ENCODE measurements at regions not wholly inside any gene's neighbourhood (a gene's known extent, or its start where the extent isn't known, plus 50 kb on each side); places are given as distances from the start of the nearest gene placed in this dataset.

GRCh38 chr7:32239764-32240163 is 169.6 kb upstream of the PDE1C start:
- POLR2A ChIA-PET: no interaction called here
- in situ Hi-C loops (cut with MboI): no loop called here
- H3K4me2 ChIP-seq (ENCODE audit: control insufficient read depth, insufficient read depth): no peak overlapping the region

GRCh38 chr7:32228601-32229000 is 158.4 kb upstream of the PDE1C start:
- BruUV-seq (replicated peaks): no TSS peak
- Histone ChIP-seq H3K9me3 (replicated peaks; ENCODE audit: control insufficient read depth, insufficient read depth, low read length) (no peaks in the 10 kb centered on the region; the same call in 2 of the 3 replicates), H3K36me3 (ENCODE audit: control insufficient read depth in 2 of 2, insufficient read depth in 2 of 2, low read length in 1 of 2) (no peaks in the 10 kb centered on the region), H3K27me3 (replicated peaks in 1 of 2; ENCODE audit: control insufficient read depth in 2 of 2, insufficient read depth in 2 of 2, low read length in 1 of 2) (no peaks in the 10 kb centered on the region), H3K9ac (ENCODE audit: control insufficient read depth, insufficient read depth, low read length) (no peak overlapping the region), H3K4me1 (ENCODE audit: control insufficient read depth, insufficient read depth, low read length) (no peaks in the 10 kb centered on the region), H4K20me1 (ENCODE audit: control insufficient read depth, insufficient read depth) (no peaks in the 10 kb centered on the region), H3K4me2 (ENCODE audit: control insufficient read depth, insufficient read depth) (no peak overlapping the region), H2AFZ (ENCODE audit: control insufficient read depth, low read depth, low read length) (no peak overlapping the region), H3K79me2 (ENCODE audit: control insufficient read depth, insufficient read depth, low read length) (no peaks in the 10 kb centered on the region), H3K4me3 (no peak overlapping the region), H3K27ac (ENCODE audit: control insufficient read depth, insufficient read depth) (no peak overlapping the region)
- 51% methylated on average over 2 of the region's 2 CpGs for WGBS (ENCODE audit: insufficient coverage, insufficient replicate concordance, low lambda C conversion rate, missing lambda C conversion rate)
- ChIA-PET SMC1A (ENCODE audit: uncharacterized antibody, unreplicated experiment) (no interaction called here), RAD21 (ENCODE audit: unreplicated experiment) (no interaction called here), POLR2A (no interaction called here), CTCF (no interaction called here)
- FAIRE-seq (no peak), DNase-seq (ENCODE audit: low read depth, low spot score) (no peak), ATAC-seq (no peak)
- in situ Hi-C loops (cut with MboI) (no loop called here), intact Hi-C loops (cut with micrococcal nuclease; ENCODE audit: unreplicated experiment) (no loop called here)
- TF ChIP-seq RAD21 (IDR thresholded peaks at IDR 0.05; ENCODE audit: insufficient read depth, low read depth, low read length): no peak
- no peak for TF ChIP-seq MEF2A (IDR thresholded peaks at IDR 0.05; ENCODE audit: insufficient read depth, low read depth, low read length)
- no peak for TF ChIP-seq SMARCA5 (IDR thresholded peaks at IDR 0.05)
- no peak for TF ChIP-seq PKNOX1 (IDR thresholded peaks at IDR 0.05)
- no peak for TF ChIP-seq KLF5 (IDR thresholded peaks at IDR 0.05; ENCODE audit: partially characterized antibody)
- TF ChIP-seq ZZZ3 (IDR thresholded peaks at IDR 0.05; ENCODE audit: control insufficient read depth, insufficient read length, low read depth): no peak
- no peak for TF ChIP-seq PRDM15 (CRISPR knock-in tag; IDR thresholded peaks at IDR 0.05)
- TF ChIP-seq ZNF622 (IDR thresholded peaks at IDR 0.05): no peak

More at GRCh38 chr7:32239764-32240163, 169.6 kb upstream of the PDE1C start:
- RAD21 ChIA-PET (ENCODE audit: unreplicated experiment): no interaction called here
- BruUV-seq (replicated peaks): no TSS peak
- Histone ChIP-seq H4K20me1 (ENCODE audit: control insufficient read depth, insufficient read depth) (no peaks in the 10 kb centered on the region), H3K9me3 (replicated peaks; ENCODE audit: control insufficient read depth, insufficient read depth, low read length) (no peaks in the 10 kb centered on the region), H3K27me3 (replicated peaks in 1 of 2; ENCODE audit: control insufficient read depth in 2 of 2, insufficient read depth in 2 of 2, low read length in 1 of 2) (no peaks in the 10 kb centered on the region), H3K36me3 (ENCODE audit: control insufficient read depth in 2 of 2, insufficient read depth in 2 of 2, low read length in 1 of 2) (no peaks in the 10 kb centered on the region), H3K4me3 (no peak overlapping the region), H3K9ac (ENCODE audit: control insufficient read depth, insufficient read depth, low read length) (no peak overlapping the region), H3K4me1 (ENCODE audit: control insufficient read depth, insufficient read depth, low read length) (no peaks in the 10 kb centered on the region), H3K27ac (ENCODE audit: control insufficient read depth, insufficient read depth) (no peak overlapping the region), H3K79me2 (ENCODE audit: control insufficient read depth, insufficient read depth, low read length) (no peaks in the 10 kb centered on the region), H2AFZ (ENCODE audit: control insufficient read depth, low read depth, low read length) (no peak overlapping the region)
- no peak for TF ChIP-seq NRF1 (conservative IDR thresholded peaks at IDR 0.05; ENCODE audit: low read depth, low read length)
- TF ChIP-seq MLLT1 (IDR thresholded peaks at IDR 0.05): no peak
- FAIRE-seq (no peak), DNase-seq (ENCODE audit: low read depth, low spot score) (no peak), ATAC-seq (no peak)
- intact Hi-C loops (cut with micrococcal nuclease; ENCODE audit: unreplicated experiment): no loop called here
- SMC1A ChIA-PET (ENCODE audit: uncharacterized antibody, unreplicated experiment): interaction anchor here (0.8 to 1.1 kb wide), 2 partner anchors 11 to 29 kb away, joined by 3 read pairs; no protein-coding TSS in a partner anchor
- CTCF ChIA-PET: interaction anchor here (1.4 to 1.6 kb wide), 2 partner anchors 30 to 32 kb away, joined by 3 to 6 read pairs; no protein-coding TSS in a partner anchor
- WGBS (ENCODE audit: insufficient coverage, insufficient replicate concordance, low lambda C conversion rate, missing lambda C conversion rate): 95% methylated on average over 1 of the region's 1 CpG
